HCT116 (cell line): ENCODE measurements at regions not wholly inside any gene's neighbourhood (a gene's known extent, or its start where the extent isn't known, plus 50 kb on each side); places are given as distances from the start of the nearest gene placed in this dataset.

Source experiments
- ATF3 ChIP-seq: IDR thresholded peaks from 2 replicates; pipeline ENCODE4 v1.6.1; 2012
- CBX3 ChIP-seq: IDR thresholded peaks from 2 replicates; pipeline ENCODE4 v1.6.1; 2012; ENCODE audit warnings: low read depth
- CEBPB ChIP-seq: IDR thresholded peaks from 2 replicates; pipeline ENCODE4 v1.6.1; 2012; ENCODE audit warnings: low read depth
- CTCF ChIP-seq, 3 experiments: fragments of 200-600 bp in 1 of 3; sonication (generic) in 1 of 3; IDR thresholded peaks in 2 of 3; conservative IDR thresholded peaks in 1 of 3; 2 replicates each; pipeline ENCODE4 v1.5.1; 2012 to 2017; ENCODE audit warnings: low read depth in 2 of 3, low read length in 2 of 3, antibody characterized with exemption in 1 of 3, borderline replicate concordance in 1 of 3, control low read depth in 1 of 3, mild to moderate bottlenecking in 1 of 3, mixed read lengths in 1 of 3, mixed run types in 1 of 3, moderate library complexity in 1 of 3; ENCODE audit not compliant: insufficient read depth in 1 of 3
- EZH2 ChIP-seq: fragments of 200-600 bp; sonication (generic); IDR thresholded peaks from 2 replicates; pipeline ENCODE4 v1.6.1; 2017; ENCODE audit warnings: antibody characterized with exemption, mixed run types
- EZH2phosphoT487 ChIP-seq: fragments of 200-600 bp; IDR thresholded peaks from 2 replicates; pipeline ENCODE4 v1.6.1; 2018; ENCODE audit warnings: antibody characterized with exemption, borderline replicate concordance
- JUND ChIP-seq: IDR thresholded peaks from 2 replicates; pipeline ENCODE4 v1.6.1; 2012
- MAX ChIP-seq: IDR thresholded peaks from 2 replicates; pipeline ENCODE4 v1.6.1; 2012
- POLR2A ChIP-seq: IDR thresholded peaks from 2 replicates; pipeline ENCODE4 v1.7.0; 2011; ENCODE audit warnings: borderline replicate concordance; ENCODE audit not compliant: insufficient read depth, insufficient read length; ENCODE audit errors: extremely low read depth
- POLR2AphosphoS5 ChIP-seq: IDR thresholded peaks from 2 replicates; pipeline ENCODE4 v1.6.1; 2011; ENCODE audit warnings: mild to moderate bottlenecking, low read depth, low read length, moderate library complexity
- RAD21 ChIP-seq: IDR thresholded peaks from 2 replicates; pipeline ENCODE4 v1.6.1; 2012; ENCODE audit warnings: low read depth, mild to moderate bottlenecking
- REST ChIP-seq: IDR thresholded peaks from 2 replicates; pipeline ENCODE4 v1.6.1; 2012; ENCODE audit warnings: low read depth
- YY1 ChIP-seq: IDR thresholded peaks from 2 replicates; pipeline ENCODE4 v1.6.1; 2011; ENCODE audit warnings: low read length, low read depth, moderate library complexity, mild to moderate bottlenecking; ENCODE audit not compliant: insufficient replicate concordance; ENCODE audit errors: extremely low read depth
- ZBTB33 ChIP-seq: IDR thresholded peaks from 2 replicates; pipeline ENCODE4 v1.6.1; 2011; ENCODE audit warnings: mild to moderate bottlenecking, low read length, moderate library complexity; ENCODE audit not compliant: insufficient replicate concordance; ENCODE audit errors: extremely low read depth

- TF ChIP-seq CTCF (IDR thresholded peaks at IDR 0.05 in 2 of 3, conservative IDR thresholded peaks at IDR 0.05 in 1 of 3; ENCODE audit: borderline replicate concordance in 1 of 3, insufficient read depth in 1 of 3, low read depth in 2 of 3, low read length in 2 of 3) (no peak), CBX3 (no peak), POLR2AphosphoS5 (no peak), REST (no peak), POLR2A (no peak), EZH2phosphoT487 (no peak), YY1 (no peak), EZH2 (no peak), RAD21 (no peak), ZBTB33 (no peak), MAX (no peak), ATF3 (no peak), JUND (no peak), CEBPB (no peak)
Measured at GRCh38 chr1:98196012-98196411, 275.2 kb upstream of the DPYD start.
